HG02678 (cell line): ENCODE measurements at regions not wholly inside any gene's neighbourhood (a gene's known extent, or its start where the extent isn't known, plus 50 kb on each side); places are given as distances from the start of the nearest gene placed in this dataset.
"Not testable (repeated sequence)": the region's sequence is repeated elsewhere in the genome, so short reads cannot be mapped to it uniquely, and the experiment has no call there.

ENCODE experiments used
- ATAC-seq: cut with Tn5 transposase; IDR thresholded peaks from one replicate; pipeline ENCODE4 v1.9.1; 2021; ENCODE audit warnings: mild to moderate bottlenecking, moderate library complexity; ENCODE audit not compliant: unreplicated experiment

DNA sequence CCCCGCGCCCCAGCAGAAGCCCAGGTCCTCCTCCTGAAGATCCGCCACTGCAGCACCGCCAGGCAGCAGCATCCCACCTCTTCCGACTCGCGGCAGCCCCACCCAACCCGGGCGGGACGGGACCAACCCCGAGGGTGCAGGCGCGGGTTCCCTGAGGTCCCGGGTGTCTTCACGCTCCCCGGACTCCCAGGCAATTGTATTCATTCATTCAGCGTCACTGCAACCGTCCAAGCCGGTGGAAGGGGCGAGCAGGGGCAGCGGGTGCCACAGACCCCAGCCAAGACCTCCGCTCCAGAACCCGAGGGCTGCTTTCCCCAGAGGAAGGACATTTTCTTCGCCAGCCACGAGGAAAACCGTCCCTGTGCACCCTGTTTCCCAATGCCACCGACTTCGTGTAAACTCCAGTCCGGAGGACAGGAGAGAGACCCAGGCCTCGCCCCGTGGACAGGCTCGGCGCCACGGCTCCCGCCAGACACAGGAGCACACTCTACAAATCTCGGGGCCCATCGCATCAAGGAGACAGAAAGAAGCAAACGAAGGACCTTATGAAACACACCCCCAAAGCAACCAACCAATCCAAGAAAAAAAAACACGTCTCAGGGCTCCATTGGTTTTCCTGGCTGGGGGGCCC lies 1471.5 kb downstream of the FOXD4L5 start:
- ATAC-seq, result not testable (repeated sequence)

DNA sequence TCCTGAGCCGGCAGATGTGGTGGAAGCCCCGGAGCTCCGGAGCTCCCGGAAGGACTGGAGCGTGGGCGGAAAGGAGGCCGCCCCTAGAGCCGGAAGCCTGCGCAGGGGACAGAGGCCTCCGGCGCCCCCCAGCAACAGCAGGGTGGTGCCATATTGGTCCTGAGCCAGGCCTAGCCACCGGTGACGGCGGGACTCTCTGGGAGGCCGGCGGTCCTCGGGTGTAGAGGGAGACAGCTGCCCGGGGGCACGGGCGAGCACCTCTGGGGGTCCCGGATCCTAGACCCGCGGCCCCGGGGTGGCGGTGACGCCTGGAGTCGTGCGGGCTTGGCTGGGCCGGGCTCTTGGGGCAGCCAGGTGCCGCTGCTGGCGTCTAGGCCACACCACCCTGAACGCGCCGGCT lies 1472.2 kb downstream of the FOXD4L5 start:
- peak; percentile 72 for ATAC-seq

DNA sequence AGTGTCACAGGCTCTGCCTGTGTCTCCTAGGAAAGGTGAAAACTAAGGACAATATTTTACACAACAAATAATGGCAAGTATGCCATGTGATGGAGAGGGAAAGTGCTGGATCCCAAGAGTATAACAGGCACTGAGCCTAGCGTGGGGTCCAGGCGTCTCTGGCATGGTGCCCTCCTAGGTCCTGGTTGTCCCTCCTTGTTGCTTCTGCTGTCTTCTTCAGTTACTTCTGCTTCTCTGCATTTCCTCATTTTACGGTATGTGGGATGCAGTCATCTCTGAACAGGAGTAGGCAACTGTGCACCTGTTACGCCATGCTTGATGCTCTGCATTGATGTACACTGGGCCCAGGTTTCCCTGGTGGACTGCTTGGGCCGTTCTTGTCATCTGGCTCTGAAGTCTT lies 1480.8 kb downstream of the FOXD4L5 start:
- ATAC-seq, result not testable (repeated sequence)

DNA sequence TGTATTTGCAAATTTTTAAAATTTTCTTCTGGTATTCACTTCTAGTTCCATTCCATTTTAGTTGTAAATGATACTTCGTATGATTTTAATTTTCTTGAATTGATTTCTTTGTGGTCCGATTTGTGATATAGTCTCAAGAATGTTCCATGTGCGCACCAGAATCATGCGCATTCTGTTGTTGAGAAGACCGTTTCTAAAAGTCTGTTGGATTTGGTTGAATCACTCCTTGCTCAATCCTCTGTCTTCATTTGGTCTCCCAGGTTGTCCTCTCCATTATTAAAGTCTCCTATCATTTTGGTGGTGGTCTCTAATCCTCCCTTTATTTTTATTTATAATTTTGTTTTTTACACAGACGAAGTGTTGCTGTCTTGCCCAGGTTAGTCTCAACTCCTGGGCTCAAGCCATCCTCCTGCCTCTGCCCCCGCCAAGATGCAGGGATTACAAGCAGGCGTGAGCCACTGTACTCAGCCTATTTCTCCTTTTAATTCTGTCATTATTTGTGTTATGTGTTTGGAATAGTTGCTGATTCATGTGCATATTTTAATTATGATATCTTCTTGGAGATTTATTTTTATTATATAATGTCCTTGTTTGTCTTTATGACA lies 1490.8 kb downstream of the FOXD4L5 start:
- ATAC-seq, result not testable (repeated sequence)

DNA sequence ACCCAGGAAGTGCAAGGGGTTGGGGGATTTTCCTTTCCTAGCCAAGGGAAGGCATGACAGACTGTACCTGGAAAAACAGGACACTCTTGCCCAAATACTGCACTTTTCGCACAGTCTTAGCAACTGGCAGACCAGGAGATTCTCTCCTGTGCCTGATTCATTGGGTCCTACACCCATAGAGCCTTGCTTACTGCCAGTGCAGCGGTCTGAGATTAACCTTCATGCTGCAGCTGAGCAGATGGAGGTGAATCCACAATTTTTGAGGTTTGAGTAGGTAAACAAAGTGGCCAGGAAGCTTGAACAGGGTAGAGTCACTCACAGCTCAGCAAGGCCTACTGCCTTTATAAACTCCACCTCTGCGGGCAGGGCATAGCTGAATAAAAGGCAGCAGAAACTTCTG lies 1497.6 kb downstream of the FOXD4L5 start:
- not testable (repeated sequence) for ATAC-seq

DNA sequence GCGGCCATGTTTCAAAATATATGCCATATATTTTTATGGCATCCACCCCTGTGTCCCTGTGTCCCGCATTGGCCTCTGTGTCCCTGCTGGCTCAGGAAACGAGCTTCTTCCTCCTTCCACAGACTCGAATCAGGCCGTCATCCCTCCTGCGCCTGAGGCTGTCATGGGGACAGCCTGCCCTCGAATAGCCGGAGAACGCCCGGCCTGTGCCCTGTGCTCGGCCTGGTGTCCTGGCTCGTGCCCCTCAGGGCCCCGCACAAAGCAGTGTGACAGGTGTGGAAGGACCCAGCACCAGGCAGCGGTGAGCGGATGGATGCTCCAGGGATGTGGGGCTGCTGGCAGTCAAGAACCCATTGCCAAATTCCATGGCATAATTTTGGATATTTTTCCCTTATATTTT lies 1500.0 kb downstream of the FOXD4L5 start:
- ATAC-seq, result not testable (repeated sequence)

DNA sequence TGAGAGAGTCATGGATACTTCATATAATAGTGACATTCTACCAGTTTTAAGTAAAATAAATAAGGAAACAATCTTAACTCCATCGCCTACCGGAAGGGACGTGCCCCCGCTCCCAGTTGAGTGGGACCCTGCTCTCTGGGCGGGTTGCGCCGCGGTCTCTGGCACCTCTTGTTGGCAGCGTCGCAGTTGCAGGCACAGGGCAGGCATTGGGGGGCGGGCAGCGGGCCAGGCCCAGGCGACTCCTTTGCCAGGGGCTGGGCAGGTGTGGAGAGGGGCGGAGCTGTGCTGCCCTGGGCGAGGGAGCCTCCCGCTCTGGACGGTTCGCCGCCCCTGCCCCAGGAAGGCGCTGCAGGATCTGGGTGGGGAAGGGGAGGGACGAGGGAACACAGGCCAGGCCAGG lies 1500.6 kb downstream of the FOXD4L5 start:
- not testable (repeated sequence) for ATAC-seq

DNA sequence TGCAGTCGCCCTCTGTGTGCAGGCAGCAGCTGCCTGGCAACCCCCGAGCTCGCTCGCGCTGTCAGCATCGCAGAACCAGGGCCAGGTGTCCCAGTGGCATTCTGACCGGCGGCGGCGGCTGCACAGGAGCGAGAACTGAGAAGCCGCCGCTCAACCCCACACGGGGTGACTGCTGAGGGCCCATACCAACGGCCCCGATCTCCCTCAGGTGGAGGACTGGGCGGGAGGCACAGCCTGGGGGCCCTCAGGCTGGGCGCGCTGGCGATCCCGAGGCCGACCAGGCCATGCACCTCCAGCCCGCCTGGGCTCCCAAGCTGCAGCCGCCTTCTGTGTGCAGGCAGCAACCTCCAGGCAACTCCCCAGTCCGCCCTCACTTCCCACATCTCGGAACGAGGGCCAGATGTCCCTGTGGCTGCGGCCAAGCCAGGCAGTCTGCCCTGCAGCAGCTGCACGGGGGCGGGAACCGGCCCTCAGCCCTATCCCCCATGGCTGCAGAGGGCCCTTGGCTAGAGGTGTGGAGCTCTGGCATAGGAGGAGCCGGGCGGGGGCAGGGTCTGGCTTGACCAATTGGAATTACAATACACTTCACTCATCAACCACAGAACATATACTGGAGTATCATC lies 1503.1 kb downstream of the FOXD4L5 start:
- ATAC-seq, result peak; percentile 51

DNA sequence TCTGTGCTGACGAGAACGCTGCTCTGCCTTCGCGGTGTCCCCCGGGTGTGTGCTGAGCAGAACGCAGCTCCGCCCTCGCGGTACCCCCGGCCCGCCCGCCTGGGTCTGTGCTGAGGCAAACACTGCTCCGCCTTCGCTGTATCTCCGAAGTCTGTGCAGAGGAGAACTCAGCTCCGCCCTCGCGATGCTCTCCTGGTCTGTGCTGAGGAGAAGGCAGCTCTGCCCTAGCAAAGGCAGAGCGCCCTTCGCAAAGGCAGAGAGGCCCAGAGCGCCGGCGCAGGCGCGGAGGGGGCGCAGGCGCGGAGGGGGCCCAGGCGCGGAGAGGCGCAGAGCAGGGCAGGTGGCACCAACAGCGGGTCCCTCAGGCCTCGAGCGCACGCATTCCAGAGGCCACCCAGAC lies 1503.6 kb downstream of the FOXD4L5 start:
- peak; percentile 95 for ATAC-seq

DNA sequence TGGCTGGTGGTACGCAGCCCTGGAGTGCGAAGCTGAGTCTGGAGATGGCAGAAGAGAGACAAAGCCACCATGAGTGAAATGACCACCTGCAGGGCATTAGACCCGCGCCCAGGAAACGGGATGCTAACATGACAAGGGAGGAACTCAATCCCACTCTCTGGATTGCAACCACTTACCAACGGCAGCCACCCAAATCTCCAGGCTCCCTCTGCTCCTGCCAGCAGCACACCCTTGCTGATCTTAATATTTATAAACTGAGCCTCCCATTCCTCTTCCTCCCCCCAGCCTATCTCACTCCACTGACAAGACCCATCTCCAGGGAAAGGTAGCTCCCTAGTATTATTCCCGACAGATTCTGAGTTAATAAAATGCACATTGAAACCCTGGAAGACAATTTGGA lies 1508.8 kb downstream of the FOXD4L5 start:
- not testable (repeated sequence) for ATAC-seq

DNA sequence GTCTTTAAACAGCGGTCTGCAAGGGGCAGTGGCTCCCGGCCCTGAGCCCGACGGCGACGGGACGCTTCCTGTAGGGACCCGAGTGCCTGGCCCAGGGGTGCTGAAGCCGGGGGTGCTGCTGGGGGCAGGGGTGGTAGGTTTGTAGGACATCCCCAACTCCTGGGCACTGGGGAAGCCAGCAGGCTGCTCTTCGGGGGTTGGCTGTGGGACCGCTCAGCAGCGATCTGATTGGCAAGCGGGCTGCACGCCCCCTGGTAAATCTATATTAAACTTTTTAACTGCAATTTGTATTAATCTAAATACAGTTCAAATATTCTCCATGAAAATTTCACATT lies 1510.0 kb downstream of the FOXD4L5 start:
- ATAC-seq, result not testable (repeated sequence)

DNA sequence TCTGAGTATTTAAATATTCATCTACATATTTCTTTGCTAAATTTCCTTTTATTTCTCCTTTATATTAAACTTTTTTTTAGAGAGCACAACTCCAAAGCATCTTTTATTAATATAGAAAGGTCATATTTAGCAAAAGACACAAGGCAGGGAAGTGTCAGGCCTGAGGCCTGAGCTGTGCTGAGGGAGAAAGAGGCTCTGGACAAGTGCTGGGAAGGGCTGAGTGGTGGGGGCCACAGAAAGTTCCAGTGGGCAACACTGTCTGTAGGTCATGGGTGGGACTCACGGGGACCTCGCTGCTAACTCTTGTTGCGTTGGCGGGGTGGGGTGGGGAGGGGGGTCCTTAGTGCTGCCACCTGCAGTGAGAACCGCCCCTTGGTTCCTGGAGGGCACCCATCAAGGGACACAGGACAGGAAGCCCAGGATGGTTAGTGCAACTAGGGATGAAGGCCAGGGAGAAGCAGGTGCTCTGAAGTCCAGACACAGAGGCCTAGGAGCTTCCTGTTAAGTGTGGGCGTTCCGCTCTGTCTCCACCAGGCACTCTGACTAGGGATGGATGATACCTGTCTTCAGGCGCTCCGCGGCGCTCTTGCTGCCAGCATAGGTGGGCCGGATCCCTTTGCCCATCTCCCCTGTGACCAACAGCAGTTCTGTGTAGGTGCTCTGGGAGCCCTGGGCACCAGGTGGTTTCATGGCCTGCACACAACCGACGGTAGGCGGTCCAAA lies 1510.5 kb downstream of the FOXD4L5 start:
- not testable (repeated sequence) for ATAC-seq

DNA sequence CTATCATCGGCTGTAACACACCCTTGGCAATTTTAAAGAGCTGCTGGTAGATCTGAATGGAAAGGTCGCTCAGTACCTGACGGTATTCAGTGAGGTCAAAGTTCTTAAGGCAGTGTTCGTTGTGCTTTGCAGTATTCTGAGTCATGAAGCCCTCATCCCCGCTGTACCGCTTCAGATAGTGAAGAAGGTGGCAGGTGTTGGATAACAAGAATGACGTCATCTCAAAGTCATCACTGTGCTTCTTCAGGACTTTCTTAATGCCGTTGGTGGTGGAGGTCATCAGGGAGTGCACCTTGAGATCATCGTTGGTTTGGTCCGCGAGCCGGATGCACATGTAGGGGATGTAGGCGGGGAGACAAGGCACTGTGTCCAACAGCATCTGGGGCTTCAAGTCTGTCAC lies 1522.8 kb downstream of the FOXD4L5 start:
- ATAC-seq, result not testable (repeated sequence)

DNA sequence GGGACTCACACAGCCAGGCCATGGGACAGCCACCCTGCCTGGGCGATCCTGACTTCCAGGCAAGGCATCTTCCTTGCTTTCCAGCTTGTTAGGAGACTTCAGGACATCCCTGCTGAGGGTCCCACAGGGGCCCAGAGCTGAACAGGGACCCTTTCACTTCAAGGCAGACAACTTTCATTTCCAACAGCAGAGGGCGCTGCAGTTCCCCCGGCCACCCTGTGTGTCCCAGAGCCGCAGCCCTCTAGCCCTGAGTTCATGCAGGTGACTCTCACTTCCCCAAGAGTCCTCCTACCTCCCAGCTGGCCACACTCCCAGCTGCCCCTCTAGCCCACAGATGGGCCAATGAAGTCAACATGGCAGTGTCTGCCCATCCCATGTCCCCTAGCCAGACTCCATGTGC lies 1556.0 kb downstream of the FOXD4L5 start:
- ATAC-seq, result not testable (repeated sequence)

DNA sequence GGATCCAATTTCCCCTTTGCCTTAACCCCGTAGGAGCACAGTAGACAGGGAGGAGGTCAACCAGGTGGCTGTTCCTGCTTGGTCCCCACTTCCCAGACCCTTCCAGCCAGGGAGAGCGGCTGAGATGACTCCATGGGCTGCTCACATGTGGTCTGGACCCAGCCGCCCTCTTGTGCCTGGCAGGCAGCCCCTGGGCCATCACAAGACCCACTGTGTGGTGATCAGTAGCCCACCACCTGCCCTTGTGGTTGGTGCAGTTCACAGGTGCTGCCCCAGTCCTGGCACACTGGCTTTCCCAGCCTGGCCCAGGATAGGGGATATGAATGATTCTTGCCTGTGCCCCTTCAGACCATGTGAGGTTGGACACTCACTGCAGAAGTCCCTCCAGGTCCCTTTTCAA lies 1556.7 kb downstream of the FOXD4L5 start:
- ATAC-seq, result no peak

DNA sequence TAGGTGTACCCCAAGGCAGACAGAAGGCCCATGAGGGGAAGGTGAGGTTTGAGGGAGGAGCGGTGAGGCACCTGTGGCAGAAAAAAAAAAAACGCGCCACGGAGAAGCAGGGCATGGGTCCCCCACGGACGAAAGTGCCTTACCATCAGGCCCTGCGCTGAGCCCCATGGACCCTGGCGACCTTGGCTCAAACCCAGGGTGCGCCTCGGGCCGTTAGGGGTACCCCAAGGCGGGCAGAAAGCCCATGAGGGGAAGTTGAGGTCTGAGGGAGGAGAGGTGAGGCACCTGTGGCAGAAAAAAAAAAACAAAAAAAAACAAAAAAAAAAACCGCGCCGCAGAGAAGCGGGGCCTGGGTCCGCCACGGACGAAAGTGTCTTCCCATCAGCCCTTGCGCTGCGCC lies 1576.7 kb downstream of the FOXD4L5 start:
- ATAC-seq, result not testable (repeated sequence)

DNA sequence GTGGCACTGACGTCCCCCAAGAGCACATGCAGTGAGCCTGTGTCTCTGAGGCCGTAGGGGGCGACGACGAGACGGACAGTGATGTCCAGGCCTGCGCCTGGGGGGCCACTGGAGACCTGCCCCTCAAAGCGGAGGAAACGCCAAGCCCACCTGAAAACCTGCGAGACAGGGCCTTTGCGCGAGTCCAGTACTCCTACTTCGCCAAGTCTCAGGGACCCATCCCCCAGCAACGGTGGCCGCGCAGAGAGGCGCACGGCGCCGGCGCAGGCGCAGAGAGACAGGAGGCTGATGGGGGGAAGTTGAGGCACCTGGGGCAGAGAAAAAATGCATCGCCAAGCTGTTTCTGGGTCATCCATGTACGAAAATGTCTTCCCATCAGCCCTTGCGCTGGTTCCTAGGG lies 1580.6 kb downstream of the FOXD4L5 start:
- not testable (repeated sequence) for ATAC-seq

DNA sequence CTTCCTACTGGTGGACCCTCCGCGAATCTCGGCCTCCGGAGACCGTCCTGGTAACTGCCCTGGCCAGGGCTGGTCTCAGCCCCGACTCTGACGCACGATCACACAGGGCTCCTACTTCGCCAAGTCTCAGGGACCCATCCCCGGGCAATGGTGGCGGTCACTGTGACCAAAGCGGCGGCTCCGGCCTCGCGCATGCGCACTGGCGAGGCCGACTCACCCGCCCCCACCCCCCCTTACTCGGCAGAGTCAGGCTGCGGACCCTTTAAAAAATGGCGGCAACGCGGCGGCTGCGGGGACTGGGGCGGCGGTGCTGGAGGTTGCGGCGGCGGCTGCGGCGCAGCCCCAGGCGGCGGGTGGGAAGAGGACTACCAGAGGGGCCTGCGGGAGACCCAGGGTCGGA lies 1581.3 kb downstream of the FOXD4L5 start:
- ATAC-seq, result not testable (repeated sequence)

DNA sequence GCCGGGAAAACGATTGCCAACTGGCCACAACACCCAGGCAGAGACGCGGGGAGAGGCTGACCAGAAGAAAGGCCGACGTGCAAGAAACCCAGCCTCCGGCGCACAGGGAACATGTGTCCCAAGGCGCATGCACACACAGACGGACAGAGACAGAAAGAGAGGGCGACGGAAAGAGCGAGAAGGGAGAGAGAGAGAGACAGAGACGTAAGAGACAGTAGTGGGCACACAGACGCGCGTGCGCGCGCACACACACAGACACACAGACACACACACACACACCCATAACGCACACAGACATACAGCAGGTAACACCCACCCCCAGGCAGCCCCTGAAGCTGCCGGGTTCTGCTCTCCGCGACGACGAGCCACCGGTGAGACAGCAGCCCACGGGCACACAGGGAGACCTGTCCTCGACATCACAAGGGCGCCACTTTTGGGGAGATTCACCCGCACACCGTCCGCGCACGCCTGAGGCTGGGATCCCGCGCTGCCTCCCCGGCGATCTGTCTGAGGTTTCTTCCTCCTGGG lies 1581.8 kb downstream of the FOXD4L5 start:
- not testable (repeated sequence) for ATAC-seq
